Heart left ventricle (tissue), 16 donors: ENCODE measurements at regions not wholly inside any gene's neighbourhood (a gene's known extent, or its start where the extent isn't known, plus 50 kb on each side); places are given as distances from the start of the nearest gene placed in this dataset.

Experiments used
- ATAC-seq, 4 donors: fragments of 200-7000 bp; cut with Tn5 transposase; one replicate each; pipeline ENCODE4 v1.9.1; 2020 to 2022; ENCODE audit warnings: moderate library complexity in 4 of 4, mild to moderate bottlenecking in 3 of 4, moderate number of reproducible peaks in 1 of 4
- DNase-seq, 5 donors: peaks; one replicate each; pipeline ENCODE4 v3.0.0-alpha.2; 2020
- H3K27ac ChIP-seq, 12 donors: fragments of 200-600 bp; sonication (generic) in 4 of 12; one replicate each; pipeline versions ENCODE4 v1.5.0 to v1.8.0; 2016 to 2022; ENCODE audit warnings: mild to moderate bottlenecking in 2 of 12
- H3K27me3 ChIP-seq, 9 donors: fragments of 200-600 bp; sonication (generic) in 2 of 9; one replicate each; pipeline versions ENCODE4 v1.5.1 to v1.8.0; 2016 to 2022; ENCODE audit warnings: mild to moderate bottlenecking in 3 of 9
- H3K36me3 ChIP-seq, 9 donors: fragments of 200-600 bp; sonication (generic) in 2 of 9; one replicate each; pipeline versions ENCODE4 v1.5.0 to v1.8.0; 2018 to 2022; ENCODE audit warnings: mild to moderate bottlenecking in 2 of 9
- H3K4me1 ChIP-seq, 12 donors: fragments of 200-600 bp; sonication (generic) in 4 of 12; one replicate each; pipeline versions ENCODE4 v1.5.0 to v1.8.0; 2016 to 2022; ENCODE audit warnings: mild to moderate bottlenecking in 3 of 12
- H3K4me3 ChIP-seq, 12 donors: fragments of 200-600 bp; sonication (generic) in 4 of 12; one replicate each; pipeline versions ENCODE4 v1.5.0 to v1.8.0; 2017 to 2022; ENCODE audit warnings: mild to moderate bottlenecking in 9 of 12, moderate library complexity in 4 of 12
- H3K9me3 ChIP-seq, 12 donors: fragments of 200-600 bp; sonication (generic) in 4 of 12; one replicate each; pipeline versions ENCODE4 v1.5.0 to v1.8.0; 2016 to 2022; ENCODE audit warnings: mild to moderate bottlenecking in 1 of 12
- POLR2A ChIP-seq, 2 donors: fragments of 450-650 bp; IDR thresholded peaks; one replicate each; pipeline ENCODE4 v1.6.1; 2017; ENCODE audit warnings: antibody characterized with exemption in 2 of 2, mild to moderate bottlenecking in 2 of 2, moderate library complexity in 2 of 2
- WGBS, 4 donors: extraction: QIAGEN DNeasy Blood & Tissue Kit in 2 of 4; methylation state at CpG; one replicate each; pipeline versions ENCODE4 v1.1.5 to v1.1.7; 2013 to 2018; 5-methylcytosine and 5-hydroxymethylcytosine counted together
- intact Hi-C, 10 donors: fragments of 100-400 bp; cut with DNase I; formaldehyde crosslinking; loops; one replicate each; pipeline versions ENCODE4 v1.11.1 to v1.14.2; 2022
- TF ChIP-seq, protein P1 (sequence below), 12 donors: fragments of 200-600 bp; sonication (generic) in 4 of 12; IDR thresholded peaks; one replicate each; pipeline versions ENCODE4 v1.5.0 to v1.8.0; 2018 to 2022; ENCODE audit warnings: antibody characterized with exemption in 12 of 12, mild to moderate bottlenecking in 5 of 12
- donor health status: ischemic (EF 13 %, LVEDD 7.1; RV severe dilation, severe dysfunction).
- donor health status: healthy with polysubstance abuse.
- donor health status: DM: no; HTN: yes; CAD: no.
- donor health status: DM: no; HTN: no; CAD: no.
- donor health status: ischemic (EF 25% LVEDD 6.9; RV normal size, moderate dysfunction).
- donor health status: ischemic (EF 25% LVEDD 5.7; RV mildly dilated, moderate dysfunction).
- donor health status: healthy.
- donor health status: DM: yes; HTN: yes; CAD: no.
- donor health status: ischemic (EF 35%, LVEDD 5.7; RV mildly dilated, moderate dysfunction).
- donor health status: nonischemic (EF 11% LVEDD 7.7; RV severe dilation, severe dysfunction).
- donor health status: DM: yes; HTN: yes; CAD: no.
- donor health status: PGD.
- donor health status: ischemic (EF 29% LVEDD 5.4; RV normal size, mild dysfunction).
- donor health status: nonischemic (EF 23%, LVEDD 6.1; RV moderate dilation, normal function).

DNA sequence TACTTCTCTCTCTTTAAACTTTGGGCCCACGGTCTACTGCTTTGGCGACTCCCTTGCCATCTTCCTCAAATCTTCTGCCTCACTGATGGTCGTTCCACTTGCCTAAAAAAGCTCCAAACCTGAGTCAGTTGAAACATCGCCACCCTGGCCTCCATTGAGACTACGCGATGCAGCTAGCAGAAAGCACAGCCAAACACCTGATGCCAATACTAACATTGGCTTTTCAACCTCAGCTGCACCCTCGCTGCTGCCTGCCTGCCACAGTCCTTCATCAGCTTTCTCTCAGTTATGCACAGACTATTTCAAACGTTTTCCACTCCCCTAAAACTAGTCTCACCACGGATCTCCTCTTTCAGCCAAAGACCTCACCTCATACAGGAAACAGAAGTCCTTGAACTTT lies 214.2 kb upstream of the TMCO5A start:
- Histone ChIP-seq H3K27ac (no peak overlapping the region), H3K4me1 (no peaks in the 10 kb centered on the region), H3K9me3 (no peaks in the 10 kb centered on the region), H3K27me3 (no peaks in the 10 kb centered on the region), H3K36me3 (no peaks in the 10 kb centered on the region), H3K4me3 (no peak overlapping the region)
- DNase-seq (no peak), ATAC-seq (no peak)
- intact Hi-C loops = no loop called here
- WGBS, 4 donors = 74 to 80% (median 79%) methylated on average over 9 of the region's 9 CpGs
- no peak for TF ChIP-seq POLR2A (IDR thresholded peaks at IDR 0.05)
- TF ChIP-seq, protein P1, sequence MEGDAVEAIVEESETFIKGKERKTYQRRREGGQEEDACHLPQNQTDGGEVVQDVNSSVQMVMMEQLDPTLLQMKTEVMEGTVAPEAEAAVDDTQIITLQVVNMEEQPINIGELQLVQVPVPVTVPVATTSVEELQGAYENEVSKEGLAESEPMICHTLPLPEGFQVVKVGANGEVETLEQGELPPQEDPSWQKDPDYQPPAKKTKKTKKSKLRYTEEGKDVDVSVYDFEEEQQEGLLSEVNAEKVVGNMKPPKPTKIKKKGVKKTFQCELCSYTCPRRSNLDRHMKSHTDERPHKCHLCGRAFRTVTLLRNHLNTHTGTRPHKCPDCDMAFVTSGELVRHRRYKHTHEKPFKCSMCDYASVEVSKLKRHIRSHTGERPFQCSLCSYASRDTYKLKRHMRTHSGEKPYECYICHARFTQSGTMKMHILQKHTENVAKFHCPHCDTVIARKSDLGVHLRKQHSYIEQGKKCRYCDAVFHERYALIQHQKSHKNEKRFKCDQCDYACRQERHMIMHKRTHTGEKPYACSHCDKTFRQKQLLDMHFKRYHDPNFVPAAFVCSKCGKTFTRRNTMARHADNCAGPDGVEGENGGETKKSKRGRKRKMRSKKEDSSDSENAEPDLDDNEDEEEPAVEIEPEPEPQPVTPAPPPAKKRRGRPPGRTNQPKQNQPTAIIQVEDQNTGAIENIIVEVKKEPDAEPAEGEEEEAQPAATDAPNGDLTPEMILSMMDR (IDR thresholded peaks at IDR 0.05) = no peak

DNA sequence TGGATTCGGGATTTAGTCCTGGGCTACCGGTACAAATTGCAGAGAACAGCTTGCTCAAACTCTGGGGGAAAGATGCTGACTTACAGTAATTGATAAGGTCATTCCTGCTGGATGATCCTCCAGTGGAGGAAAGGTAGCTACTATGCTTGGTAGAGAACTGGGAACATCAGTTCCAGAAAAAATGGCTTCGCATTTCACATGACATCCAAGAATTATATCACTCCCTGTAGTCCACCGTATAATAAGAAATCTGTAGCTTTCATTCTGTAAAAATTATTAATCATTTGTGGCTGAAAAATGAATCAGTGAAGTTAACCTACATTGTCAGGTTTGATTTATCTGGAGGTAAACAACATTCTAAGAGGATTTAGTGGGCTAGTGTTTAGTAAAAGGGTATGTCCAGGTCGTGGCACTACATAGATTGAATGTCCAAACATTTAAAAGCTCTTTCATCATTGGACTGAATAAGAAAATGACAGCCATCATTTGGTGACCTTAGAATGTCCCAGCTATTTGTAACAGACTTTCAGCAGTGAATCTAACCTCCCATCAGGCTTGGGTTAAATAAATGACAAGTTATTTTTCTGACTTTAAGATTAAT lies 203.2 kb upstream of the TMCO5A start:
- no peak overlapping the region for H3K4me3 ChIP-seq
- ATAC-seq (no peak), DNase-seq (no peak)
- no peaks in the 10 kb centered on the region for H3K36me3 ChIP-seq
- TF ChIP-seq, protein P1 (IDR thresholded peaks at IDR 0.05) = no peak
- TF ChIP-seq POLR2A (IDR thresholded peaks at IDR 0.05) = no peak
- H3K27me3 ChIP-seq = peaks cover 0 to 16% (median 0%) of the 10 kb centered on the region in 9 donors
- intact Hi-C loops = no loop called here
- no peak overlapping the region for H3K27ac ChIP-seq
- H3K9me3 ChIP-seq = no peaks in the 10 kb centered on the region
- no peaks in the 10 kb centered on the region for H3K4me1 ChIP-seq
- WGBS, 4 donors = 77 to 81% (median 80%) methylated on average over 5 of the region's 5 CpGs

DNA sequence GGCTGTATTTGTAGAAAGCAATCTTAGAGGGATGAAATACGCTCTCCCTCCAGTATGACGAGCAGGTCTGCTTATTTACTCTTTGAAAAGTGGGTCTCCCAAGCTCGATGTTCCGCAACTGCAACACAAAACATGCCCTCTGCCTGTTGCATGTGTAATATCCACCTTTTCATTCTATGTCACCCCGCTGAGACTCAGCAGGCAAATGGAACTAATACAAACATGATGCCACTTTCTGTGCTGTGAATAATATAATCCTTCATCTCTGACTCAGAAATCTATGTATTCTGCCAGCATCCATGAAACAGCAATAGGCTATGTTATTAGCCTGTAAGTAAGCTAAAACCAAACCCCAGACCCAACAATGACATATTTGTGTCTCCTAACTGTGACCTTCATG lies 200.8 kb upstream of the TMCO5A start:
- no peak overlapping the region for H3K27ac ChIP-seq
- 74 to 93% (median 89%) methylated on average over 5 of the region's 5 CpGs for WGBS, 4 donors
- H3K27me3 ChIP-seq = peaks cover 0 to 16% (median 0%) of the 10 kb centered on the region in 9 donors
- H3K4me3 ChIP-seq = no peak overlapping the region
- no peaks in the 10 kb centered on the region for H3K9me3 ChIP-seq
- no peak for ATAC-seq
- no peaks in the 10 kb centered on the region for H3K36me3 ChIP-seq
- TF ChIP-seq, protein P1 (IDR thresholded peaks at IDR 0.05) = no peak
- no peak for TF ChIP-seq POLR2A (IDR thresholded peaks at IDR 0.05)
- intact Hi-C loops = no loop called here
- no peak for DNase-seq
- H3K4me1 ChIP-seq = no peaks in the 10 kb centered on the region

DNA sequence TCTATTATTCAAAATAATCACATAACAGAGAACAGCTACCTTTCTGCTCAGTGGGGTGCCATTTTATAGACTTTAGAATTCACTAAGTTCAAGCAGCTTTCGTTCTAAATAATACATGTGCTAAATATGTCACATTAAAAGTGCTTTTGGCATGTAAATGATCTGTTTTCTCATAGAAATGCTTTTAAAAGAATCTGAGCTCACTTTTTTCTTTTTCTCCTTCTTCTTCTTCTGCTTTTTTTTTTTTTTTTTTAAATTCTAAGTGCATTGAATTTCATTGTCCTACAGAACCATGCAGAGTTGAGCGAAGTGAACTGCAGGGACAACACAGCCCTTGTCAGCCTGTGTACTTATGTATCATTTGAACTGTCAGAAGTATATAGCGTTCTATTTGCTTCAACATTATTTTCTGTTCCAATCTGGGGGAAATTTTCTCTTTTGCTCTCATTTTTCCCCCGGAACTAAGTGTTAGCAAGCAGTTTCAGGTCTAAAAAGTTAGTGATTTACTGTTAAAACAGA lies 193.8 kb upstream of the TMCO5A start:
- no peak for DNase-seq
- Histone ChIP-seq H3K9me3 (no peaks in the 10 kb centered on the region), H3K36me3 (no peaks in the 10 kb centered on the region), H3K27ac (no peak overlapping the region), H3K27me3 (peaks cover 0 to 11% (median 0%) of the 10 kb centered on the region in 9 donors), H3K4me1 (no peaks in the 10 kb centered on the region), H3K4me3 (no peak overlapping the region)
- TF ChIP-seq, protein P1 (IDR thresholded peaks at IDR 0.05) = no peak
- no peak for TF ChIP-seq POLR2A (IDR thresholded peaks at IDR 0.05)
- no peak for ATAC-seq
- 70 to 77% (median 72%) methylated on average over 4 of the region's 4 CpGs for WGBS, 4 donors
- intact Hi-C loops = loop anchor here in 1 of 10 donors (10.0 kb wide), 1 partner anchor 64 kb away; no protein-coding TSS in a partner anchor
